Neuron (in vitro differentiated cells): ENCODE measurements at regions not wholly inside any gene's neighbourhood (a gene's known extent, or its start where the extent isn't known, plus 50 kb on each side); places are given as distances from the start of the nearest gene placed in this dataset.
"Not testable (repeated sequence)": the region's sequence is repeated elsewhere in the genome, so short reads cannot be mapped to it uniquely, and the experiment has no call there.

ENCODE experiments used
- H2AFZ ChIP-seq: one replicate; pipeline ENCODE4 v1.6.1; 2013; ENCODE audit warnings: low read depth, mild to moderate bottlenecking, inconsistent platforms, low read length, moderate library complexity
- H3K27me3 ChIP-seq: one replicate; pipeline ENCODE4 v1.6.1; 2013; ENCODE audit warnings: low read length; ENCODE audit not compliant: insufficient read depth
- H3K36me3 ChIP-seq: one replicate; pipeline ENCODE4 v1.6.1; 2013; ENCODE audit warnings: low read length; ENCODE audit not compliant: insufficient read depth
- H3K4me1 ChIP-seq: one replicate; pipeline ENCODE4 v1.6.1; 2013; ENCODE audit warnings: low read length; ENCODE audit not compliant: insufficient read depth
- H3K4me3 ChIP-seq: 2 replicates; pipeline ENCODE4 v1.5.1; 2013; ENCODE audit warnings: mild to moderate bottlenecking, low read length, moderate library complexity
- H3K9me3 ChIP-seq: one replicate; pipeline ENCODE4 v1.6.1; 2013; ENCODE audit warnings: low read length

DNA sequence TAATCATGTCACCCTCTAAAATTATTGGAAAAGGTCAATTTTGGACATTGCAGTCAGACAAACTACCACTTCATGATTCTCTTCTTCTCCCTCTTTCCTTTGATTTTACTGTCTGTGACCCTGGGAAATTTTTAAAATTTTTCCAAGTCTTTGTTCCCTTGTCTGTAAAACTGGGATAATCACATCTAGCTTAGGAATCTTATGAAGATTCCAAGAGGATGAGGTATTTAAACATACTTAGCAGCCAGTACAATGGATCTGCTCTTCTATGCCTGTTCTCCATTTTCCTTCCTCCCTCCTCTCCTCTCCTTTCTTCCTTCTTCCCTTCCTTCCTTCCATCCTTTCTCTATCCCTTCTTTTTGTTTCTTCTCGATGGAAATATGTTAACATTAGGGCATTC lies 651.6 kb upstream of the MARCKS start:
- H3K9me3 ChIP-seq, result no peaks in the 10 kb centered on the region
- H3K4me1 ChIP-seq, result peaks cover 15% of the 10 kb centered on the region
- no peak overlapping the region for H2AFZ ChIP-seq
- H3K4me3 ChIP-seq, result no peak overlapping the region
- no peaks in the 10 kb centered on the region for H3K36me3 ChIP-seq
- H3K27me3 ChIP-seq, result no peaks in the 10 kb centered on the region

DNA sequence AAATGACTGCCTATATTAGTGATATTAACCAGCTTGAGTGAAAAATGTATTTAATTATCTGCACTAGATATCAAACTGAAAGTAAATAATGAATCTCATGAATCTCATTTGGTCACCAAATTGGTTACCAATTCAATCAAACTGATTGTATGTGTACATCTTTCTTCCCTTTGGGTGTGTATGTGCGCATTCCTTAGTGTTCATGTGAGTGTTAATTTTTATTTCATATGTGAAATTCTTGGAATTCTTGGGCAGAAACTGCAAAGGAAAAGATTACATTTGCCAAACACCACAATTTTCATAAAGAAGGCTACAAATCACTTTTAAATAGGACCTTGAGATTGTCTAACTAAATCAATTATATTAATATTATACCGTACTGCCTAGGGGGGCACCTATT lies 648.4 kb upstream of the MARCKS start:
- no peaks in the 10 kb centered on the region for H3K36me3 ChIP-seq
- H2AFZ ChIP-seq, result no peak overlapping the region
- H3K9me3 ChIP-seq, result no peaks in the 10 kb centered on the region
- no peak overlapping the region for H3K4me3 ChIP-seq
- H3K27me3 ChIP-seq, result no peaks in the 10 kb centered on the region
- H3K4me1 ChIP-seq, result no peaks in the 10 kb centered on the region

DNA sequence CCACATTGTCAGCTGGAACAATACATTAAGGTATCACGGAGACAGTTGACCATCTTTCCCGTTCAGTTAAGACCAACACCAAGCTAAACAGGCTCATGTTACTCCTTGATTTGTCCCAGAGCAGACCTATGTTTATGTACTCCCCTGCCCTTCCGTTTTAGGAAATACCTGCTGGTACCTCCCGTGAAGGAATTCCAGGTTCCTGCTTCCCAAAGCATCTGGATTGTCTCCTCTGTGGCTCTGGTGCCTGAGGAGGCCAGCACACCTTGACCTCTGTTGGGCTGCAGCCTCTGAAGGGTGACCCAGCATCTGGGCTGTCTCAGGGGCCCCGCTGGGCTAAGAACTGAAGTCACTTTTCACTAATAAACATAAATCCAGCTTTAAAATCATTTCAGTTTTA lies 647.8 kb upstream of the MARCKS start:
- Histone ChIP-seq H3K9me3 (no peaks in the 10 kb centered on the region), H3K36me3 (no peaks in the 10 kb centered on the region), H2AFZ (no peak overlapping the region), H3K27me3 (no peaks in the 10 kb centered on the region), H3K4me1 (no peaks in the 10 kb centered on the region), H3K4me3 (no peak overlapping the region)

GRCh38 chr6:113211170-113211569 lies 646.0 kb upstream of the MARCKS start:
- Histone ChIP-seq H3K36me3 (no peaks in the 10 kb centered on the region), H3K27me3 (no peaks in the 10 kb centered on the region), H3K9me3 (no peaks in the 10 kb centered on the region), H2AFZ (no peak overlapping the region), H3K4me3 (no peak overlapping the region), H3K4me1 (no peaks in the 10 kb centered on the region)

GRCh38 chr6:113219783-113220182 lies 637.4 kb upstream of the MARCKS start:
- Histone ChIP-seq H3K4me3 (no peak overlapping the region), H3K27me3 (no peaks in the 10 kb centered on the region), H2AFZ (no peak overlapping the region), H3K36me3 (no peaks in the 10 kb centered on the region), H3K4me1 (no peaks in the 10 kb centered on the region), H3K9me3 (no peaks in the 10 kb centered on the region)

DNA sequence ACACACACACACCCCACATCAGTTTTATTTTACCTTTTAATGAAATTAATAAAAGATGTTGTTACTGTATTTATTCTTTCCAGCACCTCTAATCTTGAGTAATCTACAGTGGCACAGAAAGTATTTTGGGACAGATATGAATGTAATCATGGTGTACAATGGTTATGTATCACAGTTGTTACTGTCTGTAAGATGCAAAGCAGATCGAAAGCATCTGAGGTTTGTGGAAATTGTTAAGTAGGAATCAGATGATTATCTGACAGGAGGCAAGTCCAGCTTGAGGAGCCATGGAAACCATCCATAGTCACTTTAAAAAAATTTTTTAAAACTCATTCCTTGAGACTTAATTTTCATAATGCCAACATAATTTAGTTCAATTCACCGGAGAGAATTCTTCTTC lies 636.3 kb upstream of the MARCKS start:
- no peak overlapping the region for H2AFZ ChIP-seq
- H3K27me3 ChIP-seq, result no peaks in the 10 kb centered on the region
- no peaks in the 10 kb centered on the region for H3K9me3 ChIP-seq
- H3K4me1 ChIP-seq, result no peaks in the 10 kb centered on the region
- no peak overlapping the region for H3K4me3 ChIP-seq
- H3K36me3 ChIP-seq, result no peaks in the 10 kb centered on the region

GRCh38 chr6:113221850-113222249 lies 635.3 kb upstream of the MARCKS start:
- H3K27me3 ChIP-seq, result no peaks in the 10 kb centered on the region
- H3K4me1 ChIP-seq, result no peaks in the 10 kb centered on the region
- H2AFZ ChIP-seq, result no peak overlapping the region
- no peak overlapping the region for H3K4me3 ChIP-seq
- H3K9me3 ChIP-seq, result no peaks in the 10 kb centered on the region
- H3K36me3 ChIP-seq, result no peaks in the 10 kb centered on the region

DNA sequence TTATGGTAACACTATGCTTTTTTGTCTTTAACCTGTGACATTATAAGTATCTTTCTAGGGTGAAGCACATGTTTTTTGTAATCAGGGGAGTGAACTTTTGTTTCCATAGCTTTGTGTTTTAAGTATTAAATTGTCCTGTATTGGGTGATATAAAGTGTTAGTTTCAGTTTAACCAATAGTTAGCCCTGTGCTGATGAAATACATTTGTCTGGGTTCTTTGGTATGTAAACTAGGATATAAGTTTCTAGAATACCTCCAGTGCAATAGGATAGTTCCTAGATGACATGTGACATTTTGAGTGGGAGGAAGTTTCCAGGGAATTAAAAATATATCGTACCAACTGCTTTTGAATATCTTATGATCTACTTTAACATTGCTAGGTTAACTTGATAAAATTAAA lies 611.0 kb upstream of the MARCKS start:
- no peaks in the 10 kb centered on the region for H3K27me3 ChIP-seq
- no peaks in the 10 kb centered on the region for H3K4me1 ChIP-seq
- H3K9me3 ChIP-seq, result no peaks in the 10 kb centered on the region
- H2AFZ ChIP-seq, result no peak overlapping the region
- H3K36me3 ChIP-seq, result no peaks in the 10 kb centered on the region
- H3K4me3 ChIP-seq, result no peak overlapping the region

DNA sequence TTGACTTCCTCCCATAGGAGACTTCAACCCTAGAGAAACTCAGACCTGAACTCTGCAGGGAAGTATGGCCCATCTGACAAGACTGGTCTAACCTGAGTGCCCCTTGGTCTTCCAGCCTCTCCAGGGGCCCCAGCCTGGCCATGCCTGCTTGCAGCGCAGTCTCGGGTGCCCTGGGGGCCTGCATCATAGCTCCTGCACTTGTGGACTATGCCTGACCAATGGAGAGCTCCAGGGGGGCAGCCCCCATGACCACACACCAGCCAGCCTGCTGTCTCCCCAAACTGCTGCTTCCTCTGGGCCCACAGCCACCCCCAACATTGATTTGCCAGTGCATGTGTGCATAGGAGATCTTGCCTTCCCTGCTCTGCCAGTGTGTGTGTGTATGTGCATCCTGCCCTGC lies 608.6 kb upstream of the MARCKS start:
- Histone ChIP-seq H2AFZ (no peak overlapping the region), H3K36me3 (no peaks in the 10 kb centered on the region), H3K4me3 (no peak overlapping the region), H3K9me3 (no peaks in the 10 kb centered on the region), H3K4me1 (no peaks in the 10 kb centered on the region), H3K27me3 (no peaks in the 10 kb centered on the region)

- not testable (repeated sequence) for H3K9me3 ChIP-seq, H3K36me3 ChIP-seq, H3K27me3 ChIP-seq, H3K4me3 ChIP-seq, H2AFZ ChIP-seq, H3K4me1 ChIP-seq
These were observed 603.0 kb upstream of the MARCKS start for GRCh38 chr6:113254194-113254593.

GRCh38 chr6:113258771-113259170 lies 598.4 kb upstream of the MARCKS start:
- peaks cover 8% of the 10 kb centered on the region for H3K4me1 ChIP-seq
- H3K36me3 ChIP-seq, result no peaks in the 10 kb centered on the region
- H3K27me3 ChIP-seq, result no peaks in the 10 kb centered on the region
- H3K4me3 ChIP-seq, result no peak overlapping the region
- no peak overlapping the region for H2AFZ ChIP-seq
- peaks cover 2% of the 10 kb centered on the region for H3K9me3 ChIP-seq

- Histone ChIP-seq H3K4me3 (no peak overlapping the region), H3K27me3 (no peaks in the 10 kb centered on the region), H3K9me3 (peaks cover 9% of the 10 kb centered on the region), H3K36me3 (no peaks in the 10 kb centered on the region), H3K4me1 (no peaks in the 10 kb centered on the region), H2AFZ (no peak overlapping the region)
These were observed 585.7 kb upstream of the MARCKS start for GRCh38 chr6:113271437-113271836.

DNA sequence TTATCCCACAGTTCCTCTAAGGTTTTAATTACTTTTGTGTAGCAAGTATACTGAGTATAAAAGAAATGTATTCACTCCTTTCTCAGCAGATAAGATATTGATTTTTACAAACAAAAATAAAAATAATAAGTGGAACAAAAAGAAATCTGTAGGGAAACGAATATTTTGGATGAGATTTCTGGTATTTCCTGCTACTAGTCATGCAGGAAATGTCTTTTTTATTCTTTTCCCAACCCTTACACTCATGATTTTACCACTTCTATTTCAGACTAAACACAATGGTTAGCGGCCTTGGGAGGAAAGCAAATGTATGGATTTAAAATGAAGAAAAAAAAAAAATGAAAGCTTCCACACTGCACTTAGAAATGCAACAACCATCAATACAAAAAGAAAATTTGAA lies 580.5 kb upstream of the MARCKS start:
- Histone ChIP-seq H3K9me3 (no peaks in the 10 kb centered on the region), H3K27me3 (no peaks in the 10 kb centered on the region), H3K4me3 (no peak overlapping the region), H3K4me1 (peaks cover 15% of the 10 kb centered on the region), H3K36me3 (no peaks in the 10 kb centered on the region), H2AFZ (no peak overlapping the region)

DNA sequence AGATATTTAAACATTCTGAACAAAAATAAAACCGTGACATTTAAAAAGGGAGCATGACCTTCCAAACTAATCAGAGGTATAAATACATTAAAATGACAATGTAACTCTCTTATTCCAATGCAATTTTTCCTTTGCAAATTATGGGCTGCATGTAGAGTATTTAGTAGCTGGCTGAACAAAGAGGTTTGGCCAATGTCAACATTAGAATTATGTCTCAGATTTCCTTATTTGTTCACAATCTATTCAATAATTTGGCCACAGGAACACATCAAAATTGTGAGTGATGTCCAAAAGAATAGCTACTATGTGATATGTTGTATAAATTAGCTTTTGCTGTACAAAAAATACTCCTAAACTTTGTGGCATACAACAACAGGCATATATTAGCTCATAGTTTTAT lies 580.0 kb upstream of the MARCKS start:
- no peaks in the 10 kb centered on the region for H3K9me3 ChIP-seq
- H3K4me3 ChIP-seq, result no peak overlapping the region
- peaks cover 17% of the 10 kb centered on the region for H3K4me1 ChIP-seq
- no peak overlapping the region for H2AFZ ChIP-seq
- no peaks in the 10 kb centered on the region for H3K27me3 ChIP-seq
- H3K36me3 ChIP-seq, result no peaks in the 10 kb centered on the region
